T-helper 2 cell treated with Interferon-gamma antibody and Interleukin-4, amounts not matched to agents 100 ng/mL and 5 ng/mL, for 36 hours (primary cell): ENCODE measurements at regions not wholly inside any gene's neighbourhood (a gene's known extent, or its start where the extent isn't known, plus 50 kb on each side); places are given as distances from the start of the nearest gene placed in this dataset.

Source experiments
- intact Hi-C: fragments of 100-400 bp; cut with micrococcal nuclease; formaldehyde crosslinking; loops from one replicate; pipeline ENCODE4 v1.15.1; 2023

GRCh38 chr17:79258041-79258440 is 183.4 kb downstream of the ENGASE start:
- intact Hi-C loops: no loop called here

- intact Hi-C loops: no loop called here
Measured at GRCh38 chr17:79255926-79256585, 181.4 kb downstream of the ENGASE start.

- intact Hi-C loops: no loop called here
Measured at GRCh38 chr17:79255456-79255855, 180.8 kb downstream of the ENGASE start.

GRCh38 chr17:79255046-79255445 is 180.4 kb downstream of the ENGASE start:
- intact Hi-C loops: no loop called here

GRCh38 chr17:79252886-79253285 is 178.3 kb downstream of the ENGASE start:
- intact Hi-C loops: no loop called here

GRCh38 chr17:79251824-79252223 is 177.2 kb downstream of the ENGASE start:
- intact Hi-C loops: no loop called here

GRCh38 chr17:79249929-79250521 is 175.4 kb downstream of the ENGASE start:
- intact Hi-C loops: no loop called here

- intact Hi-C loops: no loop called here
Measured at GRCh38 chr17:79248843-79249493, 174.3 kb downstream of the ENGASE start.

GRCh38 chr17:79246225-79247190 is 171.9 kb downstream of the ENGASE start:
- intact Hi-C loops: no loop called here

GRCh38 chr17:79244665-79245064 is 170.0 kb downstream of the ENGASE start:
- intact Hi-C loops: no loop called here

- intact Hi-C loops: no loop called here
Measured at GRCh38 chr17:79243996-79244395, 169.4 kb downstream of the ENGASE start.

GRCh38 chr17:79243603-79243990 is 169.0 kb downstream of the ENGASE start:
- intact Hi-C loops: no loop called here

GRCh38 chr17:79242873-79243602 is 168.4 kb downstream of the ENGASE start:
- intact Hi-C loops: no loop called here

- intact Hi-C loops: no loop called here
Measured at GRCh38 chr17:79242393-79242792, 167.8 kb downstream of the ENGASE start.

GRCh38 chr17:79241616-79242015 is 167.0 kb downstream of the ENGASE start:
- intact Hi-C loops: no loop called here

- intact Hi-C loops: no loop called here
Measured at GRCh38 chr17:79239205-79239604, 164.6 kb downstream of the ENGASE start.

- intact Hi-C loops: no loop called here
Measured at GRCh38 chr17:79237448-79238053, 162.9 kb downstream of the ENGASE start.

- intact Hi-C loops: no loop called here
Measured at GRCh38 chr17:79235808-79236207, 161.2 kb downstream of the ENGASE start.

GRCh38 chr17:79233916-79234551 is 159.4 kb downstream of the ENGASE start:
- intact Hi-C loops: no loop called here

- intact Hi-C loops: no loop called here
Measured at GRCh38 chr17:79232957-79233356, 158.3 kb downstream of the ENGASE start.
